Uterus (tissue), 2 donors: ENCODE measurements at regions not wholly inside any gene's neighbourhood (a gene's known extent, or its start where the extent isn't known, plus 50 kb on each side); places are given as distances from the start of the nearest gene placed in this dataset.

Experiments
- POLR2A ChIP-seq, 2 donors: fragments of 450-650 bp; IDR thresholded peaks; one replicate each; pipeline ENCODE4 v1.6.1; 2016; ENCODE audit warnings: antibody characterized with exemption in 2 of 2, mild to moderate bottlenecking in 1 of 2, moderate library complexity in 1 of 2
- TF ChIP-seq, protein P1 (sequence below), 4 experiments: fragments of 200-600 bp in 2 of 4; fragments of 450-650 bp in 2 of 4; sonication (generic) in 2 of 4; IDR thresholded peaks; one replicate each; pipeline ENCODE4 v1.5.1; 2016 to 2019; ENCODE audit warnings: antibody characterized with exemption in 4 of 4, mild to moderate bottlenecking in 2 of 4, moderate library complexity in 1 of 4

DNA sequence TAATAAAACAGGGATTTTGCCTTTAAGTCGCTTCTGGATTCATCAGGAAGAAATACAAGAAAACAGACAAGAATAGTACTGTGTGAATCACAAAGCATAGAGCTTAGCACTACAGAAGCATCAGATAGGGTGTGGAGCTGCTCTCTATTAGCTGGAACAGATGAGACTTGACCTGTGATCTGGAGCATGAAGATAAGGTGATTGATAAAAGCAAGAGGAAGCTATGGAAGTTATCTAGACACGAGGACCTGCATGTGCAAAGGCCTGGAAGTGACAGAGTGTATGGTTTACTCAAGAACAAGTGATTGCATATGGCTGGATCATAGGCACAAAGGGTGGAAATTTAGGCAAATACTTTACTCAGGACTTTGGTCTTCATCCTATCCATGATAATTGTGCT lies 112.9 kb upstream of the MLIP start:
- TF ChIP-seq, protein P1, sequence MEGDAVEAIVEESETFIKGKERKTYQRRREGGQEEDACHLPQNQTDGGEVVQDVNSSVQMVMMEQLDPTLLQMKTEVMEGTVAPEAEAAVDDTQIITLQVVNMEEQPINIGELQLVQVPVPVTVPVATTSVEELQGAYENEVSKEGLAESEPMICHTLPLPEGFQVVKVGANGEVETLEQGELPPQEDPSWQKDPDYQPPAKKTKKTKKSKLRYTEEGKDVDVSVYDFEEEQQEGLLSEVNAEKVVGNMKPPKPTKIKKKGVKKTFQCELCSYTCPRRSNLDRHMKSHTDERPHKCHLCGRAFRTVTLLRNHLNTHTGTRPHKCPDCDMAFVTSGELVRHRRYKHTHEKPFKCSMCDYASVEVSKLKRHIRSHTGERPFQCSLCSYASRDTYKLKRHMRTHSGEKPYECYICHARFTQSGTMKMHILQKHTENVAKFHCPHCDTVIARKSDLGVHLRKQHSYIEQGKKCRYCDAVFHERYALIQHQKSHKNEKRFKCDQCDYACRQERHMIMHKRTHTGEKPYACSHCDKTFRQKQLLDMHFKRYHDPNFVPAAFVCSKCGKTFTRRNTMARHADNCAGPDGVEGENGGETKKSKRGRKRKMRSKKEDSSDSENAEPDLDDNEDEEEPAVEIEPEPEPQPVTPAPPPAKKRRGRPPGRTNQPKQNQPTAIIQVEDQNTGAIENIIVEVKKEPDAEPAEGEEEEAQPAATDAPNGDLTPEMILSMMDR (IDR thresholded peaks at IDR 0.05), result no peak
- no peak for TF ChIP-seq POLR2A (IDR thresholded peaks at IDR 0.05)
